NCI-H82 treated with DMSO at 0.1 percent for 48 hours (cell line): ENCODE measurements at regions not wholly inside any gene's neighbourhood (a gene's known extent, or its start where the extent isn't known, plus 50 kb on each side); places are given as distances from the start of the nearest gene placed in this dataset.

ENCODE experiments used
- DNase-seq: peaks from one replicate; lab custom pipeline; 2025; ENCODE audit not compliant: unreplicated experiment; lab: John Stamatoyannopoulos, UW

- DNase-seq: no peak
These were observed 681.3 kb downstream of the TNS3 start for GRCh38 chr7:46900312-46901263.

- DNase-seq: no peak
These were observed 684.5 kb downstream of the TNS3 start for GRCh38 chr7:46897381-46897780.

- no peak for DNase-seq
These were observed 695.1 kb downstream of the TNS3 start for GRCh38 chr7:46886669-46887374.

DNA sequence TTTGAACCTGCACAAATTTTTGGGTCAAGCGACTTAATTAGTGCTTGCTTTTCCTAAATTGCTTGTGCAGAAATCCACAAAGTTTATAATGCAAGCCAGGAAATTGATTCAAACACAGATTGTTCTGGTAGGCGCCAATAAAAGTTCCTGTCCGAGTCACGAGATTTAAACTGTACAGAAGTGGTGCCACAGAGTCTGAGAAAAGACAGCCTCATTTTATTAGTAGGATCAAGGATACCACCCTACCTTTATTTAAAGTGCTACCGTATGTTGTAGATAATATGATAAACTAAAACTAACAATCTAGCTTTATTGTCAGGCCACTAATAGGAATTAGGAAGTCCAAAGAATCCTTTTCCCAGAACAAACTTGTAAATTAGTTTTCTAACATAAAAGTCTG, 696.7 kb downstream of the TNS3 start:
- DNase-seq: no peak

GRCh38 chr7:46881507-46882127, 700.3 kb downstream of the TNS3 start:
- DNase-seq: no peak

DNA sequence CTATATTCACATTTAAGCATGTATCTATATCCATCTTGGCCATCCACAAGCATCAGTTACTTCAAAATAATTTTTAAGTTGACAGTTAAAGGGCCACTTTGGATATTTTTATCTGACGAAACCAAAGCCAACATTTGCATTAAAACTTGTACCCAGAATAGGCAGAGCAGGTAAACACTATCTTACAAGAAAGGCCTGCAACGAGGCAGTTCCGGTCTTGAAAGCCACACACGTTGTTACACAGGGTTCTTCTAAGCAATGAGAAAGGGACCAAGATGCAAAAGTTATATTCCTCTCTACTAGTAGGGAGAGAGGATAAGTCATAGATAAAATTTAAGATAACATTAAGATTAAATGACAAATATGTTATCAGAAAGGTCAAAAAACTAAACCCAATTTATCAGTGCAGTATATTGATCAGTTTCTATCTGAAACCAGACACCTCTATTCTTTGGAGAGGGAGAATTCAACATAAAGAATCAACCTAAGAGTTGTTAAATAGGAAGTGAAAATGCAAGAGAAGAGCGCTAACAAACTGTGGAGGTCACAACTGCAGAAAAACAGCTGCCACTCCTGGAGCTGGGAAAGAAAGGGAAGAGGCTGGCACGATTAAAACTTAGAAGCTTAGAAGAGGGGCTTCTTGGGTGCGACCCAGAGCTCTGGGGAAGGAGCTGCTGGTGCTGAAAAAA, 701.3 kb downstream of the TNS3 start:
- no peak for DNase-seq

DNA sequence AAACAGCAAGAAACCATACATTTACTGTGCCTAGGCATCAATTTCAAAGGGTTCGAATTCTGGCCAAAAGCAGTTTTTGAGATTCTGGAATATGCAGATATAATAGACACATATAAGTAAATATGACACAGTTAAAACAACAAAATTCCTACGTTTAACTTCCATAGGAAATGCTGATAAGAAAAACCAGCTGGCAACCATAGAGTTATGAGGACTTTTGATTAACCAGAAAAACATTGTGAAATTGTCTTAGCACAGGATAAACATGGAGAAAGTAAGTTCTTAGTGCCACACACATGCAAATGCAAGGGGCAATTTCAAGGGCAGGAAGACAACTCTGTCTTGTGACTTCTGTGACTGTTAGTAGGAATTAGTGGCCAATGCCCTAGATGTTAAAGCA, 702.1 kb downstream of the TNS3 start:
- no peak for DNase-seq

- DNase-seq: no peak
These were observed 710.4 kb downstream of the TNS3 start for GRCh38 chr7:46871516-46871915.

- DNase-seq: no peak
These were observed 717.2 kb downstream of the TNS3 start for GRCh38 chr7:46864716-46865115.

GRCh38 chr7:46859963-46860475, 721.9 kb downstream of the TNS3 start:
- DNase-seq: no peak

DNA sequence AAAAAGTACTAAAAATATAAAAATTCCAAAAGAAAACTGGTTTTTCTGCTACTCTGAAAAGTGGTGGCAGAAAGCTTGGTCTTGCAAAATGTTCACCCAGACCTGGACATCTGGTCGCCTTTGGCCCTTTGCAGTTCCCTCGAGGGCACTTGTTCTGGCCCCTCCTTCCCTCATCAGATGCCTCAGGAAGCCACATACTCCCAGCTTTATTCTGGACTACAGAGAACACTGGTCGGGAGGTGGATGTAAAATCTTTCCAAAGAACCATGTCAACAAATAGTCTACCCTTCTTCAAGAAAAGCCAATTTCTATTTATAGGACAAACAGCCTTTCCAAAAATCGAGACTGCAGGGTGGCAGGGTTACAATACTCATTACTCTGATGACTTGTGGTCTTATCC, 726.1 kb downstream of the TNS3 start:
- no peak for DNase-seq

GRCh38 chr7:46854958-46855473, 726.9 kb downstream of the TNS3 start:
- DNase-seq: no peak

GRCh38 chr7:46853451-46853850, 728.5 kb downstream of the TNS3 start:
- DNase-seq: no peak

- no peak for DNase-seq
These were observed 729.1 kb downstream of the TNS3 start for GRCh38 chr7:46852795-46853194.

- DNase-seq: no peak
These were observed 731.2 kb downstream of the TNS3 start for GRCh38 chr7:46850563-46851330.

- no peak for DNase-seq
These were observed 733.0 kb downstream of the TNS3 start for GRCh38 chr7:46848944-46849343.

DNA sequence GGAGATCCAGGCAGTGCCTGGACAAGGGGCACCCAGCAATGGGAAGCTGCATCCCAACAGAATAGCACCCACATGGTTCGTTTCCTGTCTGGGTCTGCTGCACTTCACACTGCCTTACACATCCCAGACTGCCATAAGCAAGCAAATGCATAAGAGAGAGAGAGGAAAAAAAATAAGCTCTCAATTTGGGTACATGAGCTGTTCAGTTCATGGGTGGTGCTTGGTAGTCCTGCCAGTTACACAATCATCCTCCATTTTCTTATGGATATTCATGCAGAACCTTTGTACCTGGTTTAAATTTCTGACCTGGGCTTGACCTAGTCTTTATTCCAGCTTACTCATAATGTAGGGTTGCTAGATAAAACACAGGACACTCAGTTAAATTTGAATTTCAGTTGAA, 733.6 kb downstream of the TNS3 start:
- DNase-seq: no peak

DNA sequence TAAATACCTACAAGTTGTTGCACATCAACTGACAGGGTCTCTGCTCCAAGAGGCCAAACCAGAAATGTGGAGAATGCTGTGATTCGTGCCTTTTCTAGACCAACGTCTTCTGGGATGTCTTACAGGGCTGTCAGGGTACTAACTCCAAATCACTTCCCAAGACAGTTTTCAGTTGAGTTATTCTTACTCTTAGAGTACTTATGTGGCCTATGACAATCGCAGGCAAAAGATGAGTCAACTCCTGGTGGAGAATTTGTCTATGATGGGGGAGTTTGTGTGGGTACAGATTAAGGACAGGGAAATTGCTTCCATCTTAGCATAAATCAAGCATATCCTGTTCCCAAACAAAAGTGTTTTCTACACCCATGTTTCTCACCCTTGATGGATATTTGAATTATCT, 734.8 kb downstream of the TNS3 start:
- DNase-seq: no peak

GRCh38 chr7:46844486-46844885, 737.4 kb downstream of the TNS3 start:
- no peak for DNase-seq

GRCh38 chr7:46841248-46841647, 740.7 kb downstream of the TNS3 start:
- DNase-seq: no peak
